ENCODE measurements at regions not wholly inside any gene's neighbourhood (a gene's known extent, or its start where the extent isn't known, plus 50 kb on each side); places are given as distances from the start of the nearest gene placed in this dataset.

DNA sequence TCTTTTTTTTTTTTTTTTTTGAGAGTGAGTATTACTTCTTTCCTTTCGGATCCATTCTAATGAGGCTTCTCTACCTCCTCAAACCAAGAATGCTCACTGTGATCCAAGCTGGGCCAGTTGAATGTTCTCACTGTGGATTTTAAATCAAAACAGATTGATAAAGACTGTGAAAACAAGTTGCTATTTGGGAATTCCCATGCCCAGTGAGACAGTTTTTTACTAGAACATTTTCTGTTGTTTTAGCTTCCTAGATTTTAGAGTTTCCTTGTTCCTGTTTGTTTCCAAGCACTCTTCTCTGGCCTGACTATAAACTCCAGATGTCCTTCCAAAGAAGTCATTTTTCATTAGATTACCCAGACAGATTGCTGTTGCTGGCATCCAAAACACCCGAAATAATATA, 60.1 kb upstream of the GALNT15 start:
- Histone ChIP-seq H4K20me1 (ENCODE audit: control insufficient read depth, insufficient read depth) (no peaks in the 10 kb centered on the region), H3K79me2 (ENCODE audit: control insufficient read depth, insufficient read depth, low read length) (no peaks in the 10 kb centered on the region), H2AFZ (ENCODE audit: control insufficient read depth, low read depth, low read length) (no peak overlapping the region), H3K36me3 (ENCODE audit: control insufficient read depth in 2 of 2, insufficient read depth in 2 of 2, low read length in 1 of 2) (no peaks in the 10 kb centered on the region), H3K9me3 (replicated peaks; ENCODE audit: control insufficient read depth, insufficient read depth, low read length) (no peaks in the 10 kb centered on the region; the same call in 1 of the 3 replicates), H3K27ac (ENCODE audit: control insufficient read depth, insufficient read depth) (no peak overlapping the region), H3K4me3 (no peak overlapping the region), H3K4me2 (ENCODE audit: control insufficient read depth, insufficient read depth) (no peak overlapping the region), H3K9ac (ENCODE audit: control insufficient read depth, insufficient read depth, low read length) (no peak overlapping the region), H3K4me1 (ENCODE audit: control insufficient read depth, insufficient read depth, low read length) (no peaks in the 10 kb centered on the region), H3K27me3 (replicated peaks in 1 of 2; ENCODE audit: control insufficient read depth in 2 of 2, insufficient read depth in 2 of 2, low read length in 1 of 2) (no peaks in the 10 kb centered on the region)
- SMC1A ChIA-PET (ENCODE audit: uncharacterized antibody, unreplicated experiment): no interaction called here
- intact Hi-C loops (cut with micrococcal nuclease; ENCODE audit: unreplicated experiment) (no loop called here), in situ Hi-C loops (cut with MboI) (no loop called here)
- ATAC-seq (no peak), FAIRE-seq (no peak), DNase-seq (ENCODE audit: low read depth, low spot score) (no peak)
- CTCF ChIA-PET: no interaction called here
- 0% methylated on average over 1 of the region's 2 CpGs for WGBS (ENCODE audit: insufficient coverage, insufficient replicate concordance, low lambda C conversion rate, missing lambda C conversion rate)
- BruUV-seq (replicated peaks): no TSS peak
- POLR2A ChIA-PET: no interaction called here
- TF ChIP-seq NFYB (IDR thresholded peaks at IDR 0.05; ENCODE audit: insufficient read depth, low read depth, low read length) (no peak), ZNF274 (IDR thresholded peaks at IDR 0.05; ENCODE audit: insufficient read depth, insufficient read length) (no peak), PAX5 (IDR thresholded peaks at IDR 0.05; ENCODE audit: borderline replicate concordance, low read depth, low read length) (no peak), TAF1 (IDR thresholded peaks at IDR 0.05; ENCODE audit: borderline replicate concordance, low read depth, low read length) (no peak), RUNX3 (IDR thresholded peaks at IDR 0.05; ENCODE audit: low read length) (no peak), POLR2AphosphoS5 (IDR thresholded peaks at IDR 0.05; ENCODE audit: low read length) (no peak), NBN (IDR thresholded peaks at IDR 0.05) (no peak), ZNF384 (IDR thresholded peaks at IDR 0.05; ENCODE audit: borderline replicate concordance, low read depth, low read length) (no peak), TCF3 (IDR thresholded peaks at IDR 0.05; ENCODE audit: borderline replicate concordance, insufficient read depth, low read depth, low read length) (no peak), EED (IDR thresholded peaks at IDR 0.05; ENCODE audit: low read depth) (no peak), MTA3 (IDR thresholded peaks at IDR 0.05; ENCODE audit: borderline replicate concordance, low read length) (no peak), NRF1 (conservative IDR thresholded peaks at IDR 0.05; ENCODE audit: low read depth, low read length) (no peak), JUNB (IDR thresholded peaks at IDR 0.05) (no peak), TCF12 (IDR thresholded peaks at IDR 0.05; ENCODE audit: low read depth, low read length) (no peak)
- TF ChIP-seq, protein P1, sequence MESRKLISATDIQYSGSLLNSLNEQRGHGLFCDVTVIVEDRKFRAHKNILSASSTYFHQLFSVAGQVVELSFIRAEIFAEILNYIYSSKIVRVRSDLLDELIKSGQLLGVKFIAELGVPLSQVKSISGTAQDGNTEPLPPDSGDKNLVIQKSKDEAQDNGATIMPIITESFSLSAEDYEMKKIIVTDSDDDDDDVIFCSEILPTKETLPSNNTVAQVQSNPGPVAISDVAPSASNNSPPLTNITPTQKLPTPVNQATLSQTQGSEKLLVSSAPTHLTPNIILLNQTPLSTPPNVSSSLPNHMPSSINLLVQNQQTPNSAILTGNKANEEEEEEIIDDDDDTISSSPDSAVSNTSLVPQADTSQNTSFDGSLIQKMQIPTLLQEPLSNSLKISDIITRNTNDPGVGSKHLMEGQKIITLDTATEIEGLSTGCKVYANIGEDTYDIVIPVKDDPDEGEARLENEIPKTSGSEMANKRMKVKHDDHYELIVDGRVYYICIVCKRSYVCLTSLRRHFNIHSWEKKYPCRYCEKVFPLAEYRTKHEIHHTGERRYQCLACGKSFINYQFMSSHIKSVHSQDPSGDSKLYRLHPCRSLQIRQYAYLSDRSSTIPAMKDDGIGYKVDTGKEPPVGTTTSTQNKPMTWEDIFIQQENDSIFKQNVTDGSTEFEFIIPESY (IDR thresholded peaks at IDR 0.05): no peak
- TF ChIP-seq, protein P2, sequence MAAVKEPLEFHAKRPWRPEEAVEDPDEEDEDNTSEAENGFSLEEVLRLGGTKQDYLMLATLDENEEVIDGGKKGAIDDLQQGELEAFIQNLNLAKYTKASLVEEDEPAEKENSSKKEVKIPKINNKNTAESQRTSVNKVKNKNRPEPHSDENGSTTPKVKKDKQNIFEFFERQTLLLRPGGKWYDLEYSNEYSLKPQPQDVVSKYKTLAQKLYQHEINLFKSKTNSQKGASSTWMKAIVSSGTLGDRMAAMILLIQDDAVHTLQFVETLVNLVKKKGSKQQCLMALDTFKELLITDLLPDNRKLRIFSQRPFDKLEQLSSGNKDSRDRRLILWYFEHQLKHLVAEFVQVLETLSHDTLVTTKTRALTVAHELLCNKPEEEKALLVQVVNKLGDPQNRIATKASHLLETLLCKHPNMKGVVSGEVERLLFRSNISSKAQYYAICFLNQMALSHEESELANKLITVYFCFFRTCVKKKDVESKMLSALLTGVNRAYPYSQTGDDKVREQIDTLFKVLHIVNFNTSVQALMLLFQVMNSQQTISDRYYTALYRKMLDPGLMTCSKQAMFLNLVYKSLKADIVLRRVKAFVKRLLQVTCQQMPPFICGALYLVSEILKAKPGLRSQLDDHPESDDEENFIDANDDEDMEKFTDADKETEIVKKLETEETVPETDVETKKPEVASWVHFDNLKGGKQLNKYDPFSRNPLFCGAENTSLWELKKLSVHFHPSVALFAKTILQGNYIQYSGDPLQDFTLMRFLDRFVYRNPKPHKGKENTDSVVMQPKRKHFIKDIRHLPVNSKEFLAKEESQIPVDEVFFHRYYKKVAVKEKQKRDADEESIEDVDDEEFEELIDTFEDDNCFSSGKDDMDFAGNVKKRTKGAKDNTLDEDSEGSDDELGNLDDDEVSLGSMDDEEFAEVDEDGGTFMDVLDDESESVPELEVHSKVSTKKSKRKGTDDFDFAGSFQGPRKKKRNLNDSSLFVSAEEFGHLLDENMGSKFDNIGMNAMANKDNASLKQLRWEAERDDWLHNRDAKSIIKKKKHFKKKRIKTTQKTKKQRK (IDR thresholded peaks at IDR 0.05; ENCODE audit: low read depth, low read length): no peak
- RAD21 ChIA-PET (ENCODE audit: unreplicated experiment): no interaction called here

Measured in GM12878 (cell line).